Lung (tissue), 11 donors: ENCODE measurements at regions not wholly inside any gene's neighbourhood (a gene's known extent, or its start where the extent isn't known, plus 50 kb on each side); places are given as distances from the start of the nearest gene placed in this dataset.

ENCODE experiments used
- ATAC-seq: fragments of 200-7000 bp; cut with Tn5 transposase; one replicate; pipeline ENCODE4 v1.9.1; 2020; ENCODE audit warnings: moderate number of reproducible peaks; ENCODE audit not compliant: insufficient read depth, low FRiP score
- DNase-seq, 3 donors: peaks; one replicate each; pipeline ENCODE4 v3.0.0-alpha.2; 2013 to 2017
- H3K27ac ChIP-seq, 2 donors: one replicate each; pipeline ENCODE4 v1.5.1; 2013; ENCODE audit warnings: mild to moderate bottlenecking in 2 of 2, moderate library complexity in 2 of 2, control low read depth in 1 of 2, inconsistent platforms in 1 of 2, low read depth in 1 of 2, low read length in 1 of 2
- H3K27me3 ChIP-seq, 3 donors: one replicate each; pipeline ENCODE4 v1.5.1; 2013; ENCODE audit warnings: low read length in 2 of 3; ENCODE audit not compliant: control insufficient read depth in 3 of 3, insufficient read depth in 3 of 3
- H3K36me3 ChIP-seq, 4 donors: one replicate each; pipeline ENCODE4 v1.5.1; 2013; ENCODE audit warnings: low read length in 4 of 4, mild to moderate bottlenecking in 1 of 4, moderate library complexity in 1 of 4; ENCODE audit not compliant: control insufficient read depth in 4 of 4, insufficient read depth in 4 of 4
- H3K4me1 ChIP-seq, 5 donors: one replicate each; pipeline ENCODE4 v1.5.1; 2013; ENCODE audit warnings: low read length in 5 of 5, mild to moderate bottlenecking in 2 of 5, moderate library complexity in 1 of 5; ENCODE audit not compliant: control insufficient read depth in 5 of 5, insufficient read depth in 5 of 5
- H3K4me3 ChIP-seq: one replicate; pipeline ENCODE4 v1.5.1; 2013; ENCODE audit warnings: mild to moderate bottlenecking, control low read depth, moderate library complexity
- H3K9ac ChIP-seq, 2 donors: one replicate each; pipeline ENCODE4 v1.5.1; 2013; ENCODE audit warnings: low read length in 2 of 2, control low read depth in 1 of 2; ENCODE audit not compliant: insufficient read depth in 1 of 2
- H3K9me3 ChIP-seq, 4 donors: one replicate each; pipeline ENCODE4 v1.5.1; 2013; ENCODE audit warnings: low read length in 3 of 4, mild to moderate bottlenecking in 1 of 4, moderate library complexity in 1 of 4; ENCODE audit not compliant: control insufficient read depth in 4 of 4, insufficient read depth in 3 of 4
- CTCF ChIP-seq: IDR thresholded peaks from 2 replicates; pipeline ENCODE4 v1.5.1; 2012; ENCODE audit warnings: mild to moderate bottlenecking; ENCODE audit errors: control extremely low read depth, extremely low read depth
- WGBS, 2 donors: extraction: QIAGEN DNeasy Blood & Tissue Kit; methylation state at CpG; one replicate each; pipeline ENCODE4 v1.1.7; 2013; 5-methylcytosine and 5-hydroxymethylcytosine counted together
- donor health status: control.
- donor health status: control.
- donor health status: Bipolar disorder and iron deficiency.
- donor health status: healthy.
- donor health status: DM: yes; HTN: yes; CAD: no.

GRCh38 chr20:11013801-11014200, 340.0 kb upstream of the JAG1 start:
- no peak overlapping the region for H3K27ac ChIP-seq

GRCh38 chr20:11015440-11015839, 341.6 kb upstream of the JAG1 start:
- DNase-seq (no peak), ATAC-seq (no peak)
- peaks cover 0 to 38% (median 2%) of the 10 kb centered on the region in 5 donors for H3K4me1 ChIP-seq
- TF ChIP-seq CTCF, result no peak
- H3K4me3 ChIP-seq, result no peak overlapping the region
- 79 to 81% methylated on average over 4 of the region's 4 CpGs for WGBS, 2 donors
- no peaks in the 10 kb centered on the region for H3K36me3 ChIP-seq
- H3K9ac ChIP-seq, result no peak overlapping the region
- H3K27ac ChIP-seq, result no peak overlapping the region
- H3K27me3 ChIP-seq, result no peaks in the 10 kb centered on the region
- H3K9me3 ChIP-seq, result no peaks in the 10 kb centered on the region

More at GRCh38 chr20:11013801-11014200, 340.0 kb upstream of the JAG1 start:
- H3K9ac ChIP-seq, result no peak overlapping the region
- H3K4me3 ChIP-seq, result no peak overlapping the region
- no peak for DNase-seq
- no peaks in the 10 kb centered on the region for H3K27me3 ChIP-seq
- H3K36me3 ChIP-seq, result no peaks in the 10 kb centered on the region
- TF ChIP-seq CTCF, result no peak
- 37 to 45% methylated on average over 1 of the region's 1 CpG for WGBS, 2 donors
- H3K9me3 ChIP-seq, result no peaks in the 10 kb centered on the region
- ATAC-seq, result no peak
- H3K4me1 ChIP-seq, result peaks cover 0 to 35% (median 1%) of the 10 kb centered on the region in 5 donors

- TF ChIP-seq CTCF, result no peak
- Histone ChIP-seq H3K27ac (no peak overlapping the region), H3K27me3 (no peaks in the 10 kb centered on the region), H3K4me3 (no peak overlapping the region), H3K9me3 (no peaks in the 10 kb centered on the region), H3K9ac (no peak overlapping the region), H3K4me1 (peaks cover 0 to 38% (median 2%) of the 10 kb centered on the region in 5 donors), H3K36me3 (no peaks in the 10 kb centered on the region)
- ATAC-seq, result no peak
- DNase-seq, result peak; percentile 78 to 94 (median 91)
- 61 to 76% methylated on average over 4 of the region's 4 CpGs for WGBS, 2 donors
These were observed 343.6 kb upstream of the JAG1 start for GRCh38 chr20:11017446-11017845.

- H3K36me3 ChIP-seq, result no peaks in the 10 kb centered on the region
- H3K27me3 ChIP-seq, result no peaks in the 10 kb centered on the region
- no peak for DNase-seq
- H3K9ac ChIP-seq, result no peak overlapping the region
- ATAC-seq, result no peak
- H3K4me3 ChIP-seq, result no peak overlapping the region
- H3K27ac ChIP-seq, result no peak overlapping the region
- no peak for TF ChIP-seq CTCF
- H3K4me1 ChIP-seq, result peaks cover 0 to 28% (median 2%) of the 10 kb centered on the region in 5 donors
- WGBS, 2 donors, result 91 to 95% methylated on average over 6 of the region's 6 CpGs
- no peaks in the 10 kb centered on the region for H3K9me3 ChIP-seq
These were observed 344.9 kb upstream of the JAG1 start for GRCh38 chr20:11018668-11019170.
